ENCODE measurements at regions not wholly inside any gene's neighbourhood (a gene's known extent, or its start where the extent isn't known, plus 50 kb on each side); places are given as distances from the start of the nearest gene placed in this dataset.

- no peak for DNase-seq
Observed at GRCh38 chr20:41879123-41879522, 260.9 kb upstream of the CHD6 start.

- no peak for DNase-seq
Observed at GRCh38 chr20:41877911-41878310, 259.7 kb upstream of the CHD6 start.

- DNase-seq = no peak
Observed at GRCh38 chr20:41874658-41875057, 256.5 kb upstream of the CHD6 start.

- no peak for DNase-seq
Observed at GRCh38 chr20:41872930-41873329, 254.8 kb upstream of the CHD6 start.

- no peak for DNase-seq
Observed at GRCh38 chr20:41870869-41871462, 252.8 kb upstream of the CHD6 start.

- DNase-seq = no peak
Observed at GRCh38 chr20:41869261-41869660, 251.1 kb upstream of the CHD6 start.

GRCh38 chr20:41865938-41866337 lies 247.8 kb upstream of the CHD6 start:
- no peak for DNase-seq

- no peak for DNase-seq
Observed at GRCh38 chr20:41862476-41862875, 244.3 kb upstream of the CHD6 start.

- no peak for DNase-seq
Observed at GRCh38 chr20:41861772-41862422, 243.7 kb upstream of the CHD6 start.

- no peak for DNase-seq
Observed at GRCh38 chr20:41854765-41855164, 236.6 kb upstream of the CHD6 start.

- DNase-seq = no peak
Observed at GRCh38 chr20:41853806-41854205, 235.6 kb upstream of the CHD6 start.

GRCh38 chr20:41848180-41848579 lies 230.0 kb upstream of the CHD6 start:
- DNase-seq = no peak

GRCh38 chr20:41837669-41838224 lies 219.6 kb upstream of the CHD6 start:
- DNase-seq = no peak

- DNase-seq = no peak
Observed at GRCh38 chr20:41833739-41834138, 215.6 kb upstream of the CHD6 start.

- no peak for DNase-seq
Observed at GRCh38 chr20:41830702-41831101, 212.5 kb upstream of the CHD6 start.

- DNase-seq = no peak
Observed at GRCh38 chr20:41819436-41819835, 201.3 kb upstream of the CHD6 start.

- DNase-seq = no peak
Observed at GRCh38 chr20:41818991-41819390, 200.8 kb upstream of the CHD6 start.

- no peak for DNase-seq
Observed at GRCh38 chr20:41818369-41818768, 200.2 kb upstream of the CHD6 start.

GRCh38 chr20:41811456-41811855 lies 193.3 kb upstream of the CHD6 start:
- no peak for DNase-seq

- no peak for DNase-seq
Observed at GRCh38 chr20:41800040-41800439, 181.9 kb upstream of the CHD6 start.

GRCh38 chr20:41798930-41799502 lies 180.8 kb upstream of the CHD6 start:
- no peak for DNase-seq

- peak; percentile 1 for DNase-seq
Observed at GRCh38 chr20:41786158-41786557, 168.0 kb upstream of the CHD6 start.

- no peak for DNase-seq
Observed at GRCh38 chr20:41784209-41784958, 166.2 kb upstream of the CHD6 start.
